ENCODE measurements at regions not wholly inside any gene's neighbourhood (a gene's known extent, or its start where the extent isn't known, plus 50 kb on each side); places are given as distances from the start of the nearest gene placed in this dataset.

DNA sequence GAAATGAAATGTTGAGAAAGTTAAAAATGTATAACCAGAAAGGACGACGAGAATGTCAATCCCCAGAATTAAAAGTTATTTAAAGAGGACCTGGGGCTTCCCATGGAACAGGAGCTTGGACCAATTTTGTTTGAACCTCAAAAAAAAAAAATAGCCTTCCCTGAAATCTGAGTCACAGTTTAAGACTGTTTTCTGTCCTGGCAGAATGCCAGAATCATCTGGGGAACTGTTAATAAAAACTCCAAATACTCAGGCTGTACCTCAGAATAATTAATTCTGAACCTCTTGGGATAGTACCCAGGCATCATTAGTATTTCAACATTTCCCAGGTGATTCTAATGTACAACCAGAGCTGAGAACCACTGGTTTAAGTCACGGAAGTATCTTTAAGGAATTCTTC, 102.2 kb upstream of the SLCO6A1 start:
- Histone ChIP-seq H3K4me2 (ENCODE audit: unreplicated experiment) (no peak overlapping the region), H3K4me1 (ENCODE audit: insufficient read depth) (0 out of 2 replicates have a peak, but pooled peaks cover 13% of the 10 kb centered on the region), H3K4me3 (no peak overlapping the region), H3K9me2 (ENCODE audit: insufficient read depth) (no peaks in the 10 kb centered on the region), H3K9me3 (ENCODE audit: low read depth) (no peaks in the 10 kb centered on the region), H3K27me3 (replicated peaks; ENCODE audit: insufficient read depth) (no peaks in the 10 kb centered on the region), H3K36me3 (ENCODE audit: low read depth) (no peaks in the 10 kb centered on the region), H2AFZ (no peak overlapping the region), H3K79me2 (ENCODE audit: insufficient read depth) (no peaks in the 10 kb centered on the region), H3F3A (ENCODE audit: insufficient read depth) (no peaks in the 10 kb centered on the region), H3K27ac (no peak overlapping the region), H4K20me1 (ENCODE audit: insufficient read depth) (no peaks in the 10 kb centered on the region), H3K9ac (no peak overlapping the region)
- DNase-seq = peak; percentile 57
- in situ Hi-C loops (cut with MboI) = no loop called here
- WGBS, 2 experiments (ENCODE audit: low coverage in 1 of 2, low lambda C conversion rate in 2 of 2, missing lambda C conversion rate in 2 of 2) = 75 to 78% methylated on average over 3 of the region's 3 CpGs
- TF ChIP-seq EZH2 (IDR thresholded peaks at IDR 0.05; ENCODE audit: insufficient read depth, poor library complexity, severe bottlenecking) = no peak
- no peak for TF ChIP-seq EZH2phosphoT487 (IDR thresholded peaks at IDR 0.05; ENCODE audit: insufficient read depth, low read depth)

DNA sequence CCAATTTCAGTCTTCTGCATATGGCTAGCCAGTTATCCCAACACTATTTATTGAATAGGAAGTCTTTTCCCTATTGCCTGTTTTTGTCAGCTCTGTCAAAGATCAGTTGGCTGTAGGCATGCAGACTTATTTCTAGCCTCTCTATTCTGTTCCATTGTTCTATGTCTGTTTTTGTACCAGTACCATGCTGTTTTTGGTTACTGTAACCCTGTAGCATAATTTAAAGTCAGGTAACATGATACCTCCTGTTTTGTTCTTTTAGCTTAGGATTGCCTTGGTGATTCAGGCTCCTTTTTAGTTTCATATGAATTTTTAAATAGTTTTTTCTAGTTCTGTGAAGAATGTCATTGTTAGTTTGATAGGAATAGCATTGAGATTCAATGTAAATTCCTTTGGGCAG, 104.9 kb upstream of the SLCO6A1 start:
- Histone ChIP-seq H3K79me2 (ENCODE audit: insufficient read depth) (no peaks in the 10 kb centered on the region), H3K36me3 (ENCODE audit: low read depth) (no peaks in the 10 kb centered on the region), H3K9ac (no peak overlapping the region), H3K27ac (no peak overlapping the region), H3F3A (ENCODE audit: insufficient read depth) (no peaks in the 10 kb centered on the region), H3K4me1 (ENCODE audit: insufficient read depth) (0 out of 2 replicates have a peak, but pooled peaks cover 7% of the 10 kb centered on the region), H3K9me2 (ENCODE audit: insufficient read depth) (no peaks in the 10 kb centered on the region), H3K9me3 (ENCODE audit: low read depth) (no peaks in the 10 kb centered on the region), H4K20me1 (ENCODE audit: insufficient read depth) (no peaks in the 10 kb centered on the region), H2AFZ (no peak overlapping the region), H3K4me2 (ENCODE audit: unreplicated experiment) (no peak overlapping the region), H3K27me3 (replicated peaks; ENCODE audit: insufficient read depth) (no peaks in the 10 kb centered on the region), H3K4me3 (no peak overlapping the region)
- no peak for DNase-seq
- in situ Hi-C loops (cut with MboI) = no loop called here
- no peak for TF ChIP-seq EZH2phosphoT487 (IDR thresholded peaks at IDR 0.05; ENCODE audit: insufficient read depth, low read depth)
- no peak for TF ChIP-seq EZH2 (IDR thresholded peaks at IDR 0.05; ENCODE audit: insufficient read depth, poor library complexity, severe bottlenecking)

DNA sequence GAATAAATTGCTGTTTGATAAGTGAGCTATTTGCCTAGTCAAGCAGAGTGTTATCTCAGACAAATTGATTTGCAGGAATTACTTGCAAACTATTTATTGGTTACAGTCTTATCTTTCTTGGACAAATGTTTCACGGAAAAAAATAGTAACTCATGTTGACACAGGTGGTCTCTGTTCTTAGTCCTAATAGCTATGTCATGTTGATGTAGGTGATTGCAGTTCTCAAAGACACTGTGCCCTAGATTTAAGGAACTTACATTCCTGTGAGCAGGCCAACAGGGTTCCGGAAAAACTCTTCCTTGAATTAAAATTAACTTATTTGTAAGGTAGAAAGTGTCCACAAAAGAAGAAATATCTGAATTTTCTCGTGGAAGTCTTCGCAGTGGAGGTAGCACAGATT, 109.6 kb upstream of the SLCO6A1 start:
- Histone ChIP-seq H3K27ac (no peak overlapping the region), H3F3A (ENCODE audit: insufficient read depth) (no peaks in the 10 kb centered on the region), H3K27me3 (replicated peaks; ENCODE audit: insufficient read depth) (no peaks in the 10 kb centered on the region), H3K36me3 (ENCODE audit: low read depth) (no peaks in the 10 kb centered on the region), H3K9me3 (ENCODE audit: low read depth) (no peaks in the 10 kb centered on the region), H4K20me1 (ENCODE audit: insufficient read depth) (no peaks in the 10 kb centered on the region), H3K79me2 (ENCODE audit: insufficient read depth) (no peaks in the 10 kb centered on the region), H3K9me2 (ENCODE audit: insufficient read depth) (no peaks in the 10 kb centered on the region), H3K4me2 (ENCODE audit: unreplicated experiment) (no peak overlapping the region), H3K9ac (no peak overlapping the region), H2AFZ (no peak overlapping the region), H3K4me1 (ENCODE audit: insufficient read depth) (no peaks in the 10 kb centered on the region), H3K4me3 (no peak overlapping the region)
- WGBS, 2 experiments (ENCODE audit: low coverage in 1 of 2, low lambda C conversion rate in 2 of 2, missing lambda C conversion rate in 2 of 2) = 59 to 64% methylated on average over 4 of the region's 4 CpGs
- no peak for TF ChIP-seq EZH2 (IDR thresholded peaks at IDR 0.05; ENCODE audit: insufficient read depth, poor library complexity, severe bottlenecking)
- TF ChIP-seq EZH2phosphoT487 (IDR thresholded peaks at IDR 0.05; ENCODE audit: insufficient read depth, low read depth) = no peak
- in situ Hi-C loops (cut with MboI) = no loop called here
- DNase-seq = no peak

DNA sequence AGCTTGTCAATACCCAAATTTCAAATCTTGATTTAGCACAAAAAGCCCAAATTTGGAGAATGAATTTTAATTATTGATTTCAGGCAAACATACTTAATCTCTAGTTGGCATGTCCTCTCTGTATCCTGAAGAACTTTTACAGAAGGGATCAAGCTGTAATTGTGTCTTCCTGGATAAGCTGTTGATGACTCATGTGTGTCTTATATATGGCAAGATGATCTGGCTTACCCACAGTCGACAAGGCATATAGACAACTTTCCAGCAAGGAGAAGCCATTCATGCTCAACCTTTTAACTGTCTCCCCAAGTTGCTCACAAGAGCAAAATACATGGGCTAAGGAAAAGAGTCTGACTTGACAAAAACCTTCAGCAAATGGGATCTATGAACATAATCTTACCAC, 112.5 kb upstream of the SLCO6A1 start:
- H3F3A ChIP-seq (ENCODE audit: insufficient read depth) = no peaks in the 10 kb centered on the region
- no peak overlapping the region for H3K27ac ChIP-seq
- H3K4me3 ChIP-seq = no peak overlapping the region
- no peak overlapping the region for H3K4me2 ChIP-seq (ENCODE audit: unreplicated experiment)
- peak; percentile 7 for DNase-seq
- no peaks in the 10 kb centered on the region for H4K20me1 ChIP-seq (ENCODE audit: insufficient read depth)
- no peaks in the 10 kb centered on the region for H3K9me2 ChIP-seq (ENCODE audit: insufficient read depth)
- no peaks in the 10 kb centered on the region for H3K9me3 ChIP-seq (ENCODE audit: low read depth)
- no peak overlapping the region for H2AFZ ChIP-seq
- in situ Hi-C loops (cut with MboI) = no loop called here
- H3K9ac ChIP-seq = no peak overlapping the region
- no peaks in the 10 kb centered on the region for H3K4me1 ChIP-seq (ENCODE audit: insufficient read depth)
- H3K36me3 ChIP-seq (ENCODE audit: low read depth) = no peaks in the 10 kb centered on the region
- H3K79me2 ChIP-seq (ENCODE audit: insufficient read depth) = no peaks in the 10 kb centered on the region
- WGBS, 2 experiments (ENCODE audit: low coverage in 1 of 2, low lambda C conversion rate in 2 of 2, missing lambda C conversion rate in 2 of 2) = 45 to 56% methylated on average over 1 of the region's 1 CpG
- H3K27me3 ChIP-seq (replicated peaks; ENCODE audit: insufficient read depth) = no peaks in the 10 kb centered on the region
- TF ChIP-seq EZH2phosphoT487 (IDR thresholded peaks at IDR 0.05; ENCODE audit: insufficient read depth, low read depth) (no peak), EZH2 (IDR thresholded peaks at IDR 0.05; ENCODE audit: insufficient read depth, poor library complexity, severe bottlenecking) (no peak)

DNA sequence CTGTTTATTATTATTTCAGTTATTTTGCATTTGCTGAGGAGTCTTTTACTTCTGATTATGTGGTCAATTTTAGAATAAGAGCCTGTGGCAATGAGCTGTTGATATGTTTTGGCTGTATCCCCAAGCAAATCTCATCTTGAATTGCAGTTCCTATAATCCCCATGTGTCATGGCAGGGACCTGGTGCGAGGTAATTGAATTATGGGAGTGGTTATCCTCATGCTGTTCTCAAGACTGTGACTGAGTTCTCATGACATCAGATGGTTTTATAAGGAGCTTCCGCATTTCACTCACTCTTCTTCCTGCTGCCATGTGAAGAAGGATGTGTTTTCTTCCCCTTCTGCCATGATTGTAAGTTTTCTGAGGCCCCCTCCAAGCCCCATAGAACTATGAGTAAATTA, 114.9 kb upstream of the SLCO6A1 start:
- no peak for DNase-seq
- Histone ChIP-seq H3K79me2 (ENCODE audit: insufficient read depth) (no peaks in the 10 kb centered on the region), H3K4me3 (no peak overlapping the region), H3F3A (ENCODE audit: insufficient read depth) (no peaks in the 10 kb centered on the region), H3K9me3 (ENCODE audit: low read depth) (no peaks in the 10 kb centered on the region), H3K27me3 (replicated peaks; ENCODE audit: insufficient read depth) (no peaks in the 10 kb centered on the region), H3K4me2 (ENCODE audit: unreplicated experiment) (no peak overlapping the region), H3K9me2 (ENCODE audit: insufficient read depth) (no peaks in the 10 kb centered on the region), H3K27ac (no peak overlapping the region), H3K4me1 (ENCODE audit: insufficient read depth) (no peaks in the 10 kb centered on the region), H3K36me3 (ENCODE audit: low read depth) (no peaks in the 10 kb centered on the region), H2AFZ (no peak overlapping the region), H3K9ac (no peak overlapping the region), H4K20me1 (ENCODE audit: insufficient read depth) (no peaks in the 10 kb centered on the region)
- in situ Hi-C loops (cut with MboI) = no loop called here
- WGBS, 2 experiments (ENCODE audit: low coverage in 1 of 2, low lambda C conversion rate in 2 of 2, missing lambda C conversion rate in 2 of 2) = 77 to 78% methylated on average over 2 of the region's 2 CpGs
- no peak for TF ChIP-seq EZH2 (IDR thresholded peaks at IDR 0.05; ENCODE audit: insufficient read depth, poor library complexity, severe bottlenecking)
- TF ChIP-seq EZH2phosphoT487 (IDR thresholded peaks at IDR 0.05; ENCODE audit: insufficient read depth, low read depth) = no peak
